H1 (cell line): ENCODE measurements at regions not wholly inside any gene's neighbourhood (a gene's known extent, or its start where the extent isn't known, plus 50 kb on each side); places are given as distances from the start of the nearest gene placed in this dataset.

Source experiments
- CTCF ChIA-PET: fragments of 300-600 bp; sonication (Branson Sonifier 250); formaldehyde crosslinking; loops from one replicate; lab custom pipeline; 2021; ENCODE audit not compliant: partially characterized antibody; lab: Charles Lee
- POLR2A ChIA-PET: fragments of 300-600 bp; sonication (Branson Sonifier 250); formaldehyde crosslinking; loops from one replicate; lab custom pipeline; 2021; ENCODE audit warnings: inconsistent platforms; ENCODE audit not compliant: partially characterized antibody; lab: Charles Lee
- DNase-seq, 2 experiments: peaks; one replicate each; pipeline versions ENCODE4 v3.0.0 to v3.0.0-alpha.2; 2010 to 2022; ENCODE audit warnings: low spot score in 2 of 2, low read depth in 1 of 2, mixed read lengths in 1 of 2
- FAIRE-seq: peaks from 2 replicates; lab custom pipeline; 2011; peaks lifted over from hg19 to GRCh38; lab: Jason Lieb, UNC
- H2AFZ ChIP-seq: 2 replicates; pipeline ENCODE4 v1.8.1; 2012; ENCODE audit warnings: low read length, inconsistent platforms
- H2AK5ac ChIP-seq: 2 replicates; pipeline ENCODE4 v1.6.1; 2013; ENCODE audit warnings: low read depth, low read length
- H2BK120ac ChIP-seq: replicated peaks from 2 replicates; pipeline ENCODE3; 2013; ENCODE audit warnings: low read depth, low read length, inconsistent platforms
- H2BK12ac ChIP-seq: 2 replicates; pipeline ENCODE4 v1.6.1; 2013; ENCODE audit warnings: low read depth, low read length
- H2BK15ac ChIP-seq: 2 replicates; pipeline ENCODE4 v1.6.1; 2013; ENCODE audit warnings: low read length
- H2BK20ac ChIP-seq: 2 replicates; pipeline ENCODE4 v1.6.1; 2013; ENCODE audit warnings: low read length
- H2BK5ac ChIP-seq: 2 replicates; pipeline ENCODE4 v1.6.1; 2013; ENCODE audit warnings: low read depth, low read length
- H3K14ac ChIP-seq: 2 replicates; pipeline ENCODE4 v1.6.1; 2013; ENCODE audit warnings: inconsistent platforms; ENCODE audit not compliant: insufficient read length
- H3K18ac ChIP-seq: 2 replicates; pipeline ENCODE4 v1.6.1; 2013; ENCODE audit warnings: low read length; ENCODE audit errors: extremely low read depth
- H3K23ac ChIP-seq: 2 replicates; pipeline ENCODE4 v1.6.1; 2013; ENCODE audit warnings: inconsistent platforms; ENCODE audit not compliant: insufficient read length
- H3K23me2 ChIP-seq: 2 replicates; pipeline ENCODE4 v1.6.1; 2013; ENCODE audit warnings: low read depth, low read length
- H3K27ac ChIP-seq: 2 replicates; pipeline ENCODE4 v1.6.1; 2011; ENCODE audit warnings: low read depth, low read length, inconsistent platforms
- H3K27me3 ChIP-seq, 4 experiments: replicated peaks in 1 of 4; 1 replicate in 1 of 4; 2 replicates in 3 of 4; pipeline versions ENCODE4 v1.6.1 to v1.8.1; 2011 to 2013; ENCODE audit warnings: low read length in 3 of 4, mild to moderate bottlenecking in 3 of 4, inconsistent platforms in 2 of 4, mixed read lengths in 2 of 4, moderate library complexity in 1 of 4; ENCODE audit not compliant: control insufficient read depth in 3 of 4, insufficient read depth in 3 of 4; ENCODE audit errors: extremely low read depth in 1 of 4
- H3K36me3 ChIP-seq, 4 experiments: 2 replicates each; pipeline versions ENCODE4 v1.6.1 to v1.8.1; 2011 to 2013; ENCODE audit warnings: mild to moderate bottlenecking in 4 of 4, low read length in 3 of 4, moderate library complexity in 2 of 4, control low read depth in 1 of 4, inconsistent platforms in 1 of 4; ENCODE audit not compliant: insufficient read depth in 4 of 4, control insufficient read depth in 2 of 4
- H3K4ac ChIP-seq: replicated peaks from 2 replicates; pipeline ENCODE3; 2013; ENCODE audit warnings: low read length, low read depth, mixed read lengths, inconsistent platforms; ENCODE audit not compliant: insufficient read length
- H3K4me1 ChIP-seq, 4 experiments: replicated peaks in 1 of 4; 1 replicate in 1 of 4; 2 replicates in 3 of 4; pipeline versions ENCODE4 v1.6.1 to v1.8.1; 2011 to 2013; ENCODE audit warnings: low read length in 3 of 4, inconsistent platforms in 2 of 4, mixed read lengths in 1 of 4; ENCODE audit not compliant: insufficient read depth in 4 of 4, control insufficient read depth in 3 of 4
- H3K4me2 ChIP-seq, 2 experiments: 2 replicates each; pipeline versions ENCODE4 v1.6.1 to v1.8.1; 2011 to 2013; ENCODE audit warnings: low read depth in 2 of 2, low read length in 2 of 2, control low read depth in 1 of 2, inconsistent platforms in 1 of 2, mild to moderate bottlenecking in 1 of 2; ENCODE audit not compliant: insufficient read depth in 1 of 2
- H3K4me3 ChIP-seq, 4 experiments: fragments of 200-600, 300-600 bp in 1 of 4; sonication (generic), shearing (Covaris generic), sonication (Bioruptor Twin) in 1 of 4; 2 replicates each; pipeline versions ENCODE4 v1.5.1 to v1.8.1; 2011 to 2016; ENCODE audit warnings: low read length in 4 of 4, low read depth in 3 of 4, control low read depth in 2 of 4, inconsistent platforms in 2 of 4, mild to moderate bottlenecking in 2 of 4, mixed read lengths in 1 of 4, moderate library complexity in 1 of 4; ENCODE audit not compliant: insufficient read depth in 2 of 4; ENCODE audit errors: extremely low read depth in 1 of 4
- H3K56ac ChIP-seq: replicated peaks from 2 replicates; pipeline ENCODE3; 2013; ENCODE audit warnings: low read depth, mild to moderate bottlenecking, mixed read lengths, low read length, inconsistent platforms; ENCODE audit not compliant: insufficient read length
- H3K79me1 ChIP-seq: 2 replicates; pipeline ENCODE4 v1.6.1; 2013; ENCODE audit warnings: low read depth, low read length, control low read depth
- H3K79me2 ChIP-seq, 2 experiments: 2 replicates each; pipeline versions ENCODE4 v1.6.1 to v1.8.1; 2012 to 2013; ENCODE audit warnings: low read length in 2 of 2, mild to moderate bottlenecking in 2 of 2, inconsistent platforms in 1 of 2; ENCODE audit not compliant: insufficient read depth in 2 of 2, control insufficient read depth in 1 of 2
- H3K9ac ChIP-seq, 4 experiments: replicated peaks in 1 of 4; 1 replicate in 1 of 4; 2 replicates in 3 of 4; pipeline versions ENCODE4 v1.6.1 to v1.8.1; 2011 to 2013; ENCODE audit warnings: low read depth in 3 of 4, low read length in 3 of 4, control low read depth in 2 of 4, mild to moderate bottlenecking in 2 of 4, moderate library complexity in 2 of 4, inconsistent platforms in 1 of 4; ENCODE audit errors: extremely low read depth in 1 of 4
- H3K9me3 ChIP-seq, 2 experiments: 2 replicates each; pipeline versions ENCODE4 v1.6.1 to v1.8.1; 2012 to 2013; ENCODE audit warnings: mild to moderate bottlenecking in 2 of 2, moderate library complexity in 2 of 2, control low read depth in 1 of 2, inconsistent platforms in 1 of 2, low read depth in 1 of 2, low read length in 1 of 2, mixed read lengths in 1 of 2; ENCODE audit not compliant: insufficient read depth in 2 of 2
- H4K20me1 ChIP-seq, 2 experiments: replicated peaks in 1 of 2; 2 replicates each; pipeline versions ENCODE3 to v1.8.1; 2011 to 2013; ENCODE audit warnings: inconsistent platforms in 2 of 2, low read length in 2 of 2, mild to moderate bottlenecking in 1 of 2; ENCODE audit not compliant: insufficient read depth in 2 of 2, control insufficient read depth in 1 of 2
- H4K5ac ChIP-seq: 2 replicates; pipeline ENCODE4 v1.6.1; 2013; ENCODE audit warnings: low read length, low read depth, mixed read lengths, inconsistent platforms; ENCODE audit not compliant: insufficient read length
- H4K8ac ChIP-seq: 2 replicates; pipeline ENCODE4 v1.8.0; 2013; ENCODE audit warnings: mild to moderate bottlenecking, moderate library complexity, low read length, inconsistent platforms; ENCODE audit not compliant: insufficient read depth; ENCODE audit errors: extremely low read depth
- H4K91ac ChIP-seq: replicated peaks from 2 replicates; pipeline ENCODE3; 2013; ENCODE audit warnings: low read length, mixed read lengths, inconsistent platforms; ENCODE audit not compliant: insufficient read length
- CTCF ChIP-seq, 3 experiments: IDR thresholded peaks; 1 replicate in 2 of 3; 2 replicates in 1 of 3; pipeline versions ENCODE4 v1.5.1 to v1.6.1; 2011; ENCODE audit warnings: low read length in 3 of 3, mild to moderate bottlenecking in 3 of 3, inconsistent platforms in 2 of 3, low read depth in 1 of 3, moderate library complexity in 1 of 3; ENCODE audit not compliant: insufficient read depth in 1 of 3; ENCODE audit errors: control extremely low read depth in 1 of 3
- HDAC2 ChIP-seq, 2 experiments: fragments of 300-600 bp in 1 of 2; sonication (generic) in 1 of 2; IDR thresholded peaks; 2 replicates each; pipeline ENCODE4 v1.6.1; 2011 to 2012; ENCODE audit warnings: low read depth in 2 of 2, low read length in 2 of 2, mild to moderate bottlenecking in 2 of 2, moderate library complexity in 2 of 2, borderline replicate concordance in 1 of 2, inconsistent platforms in 1 of 2
- JUN ChIP-seq: IDR thresholded peaks from 2 replicates; pipeline ENCODE4 v1.6.1; 2011; ENCODE audit warnings: low read depth, mild to moderate bottlenecking, improper control_type of control experiment, low read length
- NRF1 ChIP-seq: IDR thresholded peaks from 2 replicates; pipeline ENCODE4 v1.6.1; 2011; ENCODE audit warnings: mild to moderate bottlenecking, low read depth, low read length, improper control_type of control experiment
- POLR2AphosphoS5 ChIP-seq: IDR thresholded peaks from 2 replicates; pipeline ENCODE4 v1.6.1; 2011; ENCODE audit warnings: low read depth, low read length
- SAP30 ChIP-seq: fragments of 300-600 bp; sonication (generic); IDR thresholded peaks from 2 replicates; pipeline ENCODE4 v1.7.1; 2012; ENCODE audit warnings: low read length, moderate library complexity, mild to moderate bottlenecking, inconsistent platforms; ENCODE audit not compliant: insufficient read depth, insufficient replicate concordance
- SUZ12 ChIP-seq: fragments of 200-600 bp; sonication (generic); IDR thresholded peaks from 2 replicates; pipeline ENCODE4 v1.6.1; 2012; ENCODE audit warnings: mild to moderate bottlenecking, inconsistent platforms, low read length, moderate library complexity, mixed read lengths
- TBP ChIP-seq: IDR thresholded peaks from 2 replicates; pipeline ENCODE4 v1.6.1; 2011; ENCODE audit warnings: low read depth, low read length, improper control_type of control experiment
- TEAD4 ChIP-seq: IDR thresholded peaks from 2 replicates; pipeline ENCODE4 v1.6.1; 2012; ENCODE audit warnings: low read depth, low read length, inconsistent platforms, mixed read lengths
- ZNF274 ChIP-seq: IDR thresholded peaks from 2 replicates; pipeline ENCODE4 v1.7.0; 2012; ENCODE audit warnings: low read length, borderline replicate concordance; ENCODE audit errors: extremely low read depth
- WGBS, 2 experiments: shearing (Covaris generic) in 1 of 2; methylation state at CpG; one replicate each; pipeline versions ENCODE4 v1.1.6 to v1.1.7; 2013 to 2015; ENCODE audit warnings: low lambda C conversion rate in 2 of 2, mixed read lengths in 2 of 2, inconsistent platforms in 1 of 2, low coverage in 1 of 2, missing lambda C conversion rate in 1 of 2; ENCODE audit not compliant: insufficient replicate concordance in 2 of 2, insufficient coverage in 1 of 2, insufficient read length in 1 of 2; ENCODE audit errors: extremely low coverage in 1 of 2, missing lambda C conversion rate in 1 of 2; 5-methylcytosine and 5-hydroxymethylcytosine counted together

DNA sequence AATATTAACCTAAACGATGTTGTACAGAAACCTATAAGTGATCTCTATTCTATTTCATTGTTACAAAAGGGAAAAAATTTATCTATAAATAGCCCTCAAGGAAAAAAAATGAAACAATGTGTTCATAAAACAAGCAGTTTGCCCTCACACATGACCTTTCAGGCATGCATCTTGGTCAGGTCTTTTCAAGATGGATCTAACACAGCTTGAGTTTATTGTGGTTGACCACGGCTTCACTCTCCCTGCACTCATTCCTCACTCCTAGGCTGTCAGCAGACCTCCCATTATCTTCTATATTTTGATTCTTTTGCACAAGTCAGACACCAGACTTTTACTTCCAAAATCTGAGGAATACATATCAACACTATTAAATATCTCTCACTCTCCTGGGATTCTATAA is 544.3 kb downstream of the KCNT2 start:
- Histone ChIP-seq H2BK5ac (no peak overlapping the region), H3K27ac (no peak overlapping the region), H2BK15ac (no peak overlapping the region), H3K27me3 (no peaks in the 10 kb centered on the region), H2BK12ac (no peak overlapping the region), H3K36me3 (no peaks in the 10 kb centered on the region), H3K4me1 (no peaks in the 10 kb centered on the region), H3K4me3 (no peak overlapping the region), H4K5ac (no peak overlapping the region), H3K9ac (no peak overlapping the region), H3K14ac (no peak overlapping the region), H3K79me2 (no peaks in the 10 kb centered on the region), H2BK20ac (no peak overlapping the region), H3K18ac (no peak overlapping the region), H4K91ac (no peak overlapping the region), H4K20me1 (no peaks in the 10 kb centered on the region), H3K9me3 (no peaks in the 10 kb centered on the region), H2AK5ac (no peak overlapping the region), H3K23me2 (no peaks in the 10 kb centered on the region), H2AFZ (no peak overlapping the region), H3K4ac (no peak overlapping the region), H4K8ac (no peak overlapping the region), H3K56ac (no peak overlapping the region), H2BK120ac (no peak overlapping the region), H3K4me2 (no peak overlapping the region), H3K79me1 (no peaks in the 10 kb centered on the region), H3K23ac (no peak overlapping the region)
- 93% methylated on average over 2 of the region's 2 CpGs; no CpG with 5 or more reads in 1 of the 2 experiments for WGBS, 2 experiments
- ChIA-PET POLR2A (no interaction called here), CTCF (interaction anchor here (0.6 to 1.0 kb wide), 3 partner anchors 8 to 227 kb away, joined by 3 read pairs; no protein-coding TSS in a partner anchor)
- DNase-seq (no peak), FAIRE-seq (no peak)
- TF ChIP-seq JUN (no peak), HDAC2 (IDR thresholded peaks at IDR 0.05; ENCODE audit: borderline replicate concordance in 1 of 2, low read depth in 2 of 2, low read length in 2 of 2) (no peak), CTCF (IDR thresholded peaks at IDR 0.05; ENCODE audit: control extremely low read depth in 1 of 3, insufficient read depth in 1 of 3, low read depth in 1 of 3, low read length in 3 of 3) (no peak), POLR2AphosphoS5 (no peak), SUZ12 (no peak), TBP (no peak), ZNF274 (no peak), TEAD4 (no peak), NRF1 (no peak), SAP30 (no peak)
